GF-D8 (cell line): ENCODE measurements at regions not wholly inside any gene's neighbourhood (a gene's known extent, or its start where the extent isn't known, plus 50 kb on each side); places are given as distances from the start of the nearest gene placed in this dataset.

ENCODE experiments used
- DNase-seq: peaks from one replicate; lab custom pipeline; 2025; lab: John Stamatoyannopoulos, UW

- DNase-seq, result no peak
These were observed 300.8 kb downstream of the EFNB2 start for GRCh38 chr13:106234636-106235035.

- DNase-seq, result no peak
These were observed 302.2 kb downstream of the EFNB2 start for GRCh38 chr13:106233134-106233735.

GRCh38 chr13:106232681-106233080 lies 302.8 kb downstream of the EFNB2 start:
- DNase-seq, result no peak

GRCh38 chr13:106230450-106230849 lies 305.0 kb downstream of the EFNB2 start:
- no peak for DNase-seq

- no peak for DNase-seq
These were observed 310.3 kb downstream of the EFNB2 start for GRCh38 chr13:106225126-106225525.

- DNase-seq, result no peak
These were observed 315.3 kb downstream of the EFNB2 start for GRCh38 chr13:106220211-106220610.

- DNase-seq, result no peak
These were observed 322.3 kb downstream of the EFNB2 start for GRCh38 chr13:106213028-106213757.

GRCh38 chr13:106212386-106213010 lies 323.0 kb downstream of the EFNB2 start:
- DNase-seq, result no peak

GRCh38 chr13:106210324-106210723 lies 325.1 kb downstream of the EFNB2 start:
- DNase-seq, result no peak

- no peak for DNase-seq
These were observed 329.6 kb downstream of the EFNB2 start for GRCh38 chr13:106205871-106206270.

GRCh38 chr13:106197496-106197895 lies 338.0 kb downstream of the EFNB2 start:
- DNase-seq, result no peak

GRCh38 chr13:106187501-106188095 lies 347.9 kb downstream of the EFNB2 start:
- no peak for DNase-seq

- DNase-seq, result no peak
These were observed 348.4 kb downstream of the EFNB2 start for GRCh38 chr13:106187101-106187500.

- no peak for DNase-seq
These were observed 349.0 kb downstream of the EFNB2 start for GRCh38 chr13:106186366-106187030.

GRCh38 chr13:106184790-106185189 lies 350.7 kb downstream of the EFNB2 start:
- DNase-seq, result no peak

- DNase-seq, result no peak
These were observed 351.9 kb downstream of the EFNB2 start for GRCh38 chr13:106183410-106184065.

GRCh38 chr13:106182404-106182803 lies 353.1 kb downstream of the EFNB2 start:
- DNase-seq, result peak; percentile 38

GRCh38 chr13:106178816-106179215 lies 356.6 kb downstream of the EFNB2 start:
- DNase-seq, result no peak

- DNase-seq, result no peak
These were observed 358.3 kb downstream of the EFNB2 start for GRCh38 chr13:106177146-106177545.

GRCh38 chr13:106176117-106176516 lies 359.3 kb downstream of the EFNB2 start:
- no peak for DNase-seq

GRCh38 chr13:106173891-106174610 lies 361.4 kb downstream of the EFNB2 start:
- no peak for DNase-seq
